AG04450 (cell line): ENCODE measurements at regions not wholly inside any gene's neighbourhood (a gene's known extent, or its start where the extent isn't known, plus 50 kb on each side); places are given as distances from the start of the nearest gene placed in this dataset.

ENCODE experiments used
- CTCF ChIA-PET: fragments of 300-600, 350-600 bp; formaldehyde crosslinking; extraction: SDS; loops from one replicate; lab custom pipeline; 2022; ENCODE audit warnings: antibody characterized with exemption, inconsistent platforms; lab: Charles Lee
- POLR2A ChIA-PET: fragments of 350-600 bp; formaldehyde crosslinking; extraction: SDS; loops from one replicate; lab custom pipeline; 2021; ENCODE audit warnings: antibody characterized with exemption, inconsistent platforms; lab: Yijun Ruan, JAX
- DNase-seq: peaks from one replicate; pipeline ENCODE4 v3.0.0-alpha.2; 2011; ENCODE audit warnings: low read depth, low spot score
- H3K27ac ChIP-seq: one replicate; pipeline ENCODE4 v1.5.1; 2012; ENCODE audit warnings: low read depth, low read length, control low read depth
- H3K27me3 ChIP-seq: one replicate; pipeline ENCODE4 v1.6.0; 2012; ENCODE audit warnings: low read length; ENCODE audit not compliant: control insufficient read depth, insufficient read depth
- H3K4me3 ChIP-seq: 2 replicates; pipeline ENCODE4 v1.5.1; 2011; ENCODE audit warnings: mild to moderate bottlenecking, low read depth, low read length, control low read depth
- H3K9me3 ChIP-seq: 2 replicates; pipeline ENCODE4 v1.5.1; 2012; ENCODE audit warnings: low read length; ENCODE audit not compliant: control insufficient read depth, insufficient read depth
- CTCF ChIP-seq: IDR thresholded peaks from 2 replicates; pipeline ENCODE4 v1.5.1; 2011; ENCODE audit warnings: low read depth, low read length, control low read depth, inconsistent platforms

GRCh38 chr7:156088115-156088514, 275.9 kb upstream of the SHH start:
- ChIA-PET POLR2A (no interaction called here), CTCF (no interaction called here)
- no peak for DNase-seq

GRCh38 chr7:156082048-156083040, 270.1 kb upstream of the SHH start:
- POLR2A ChIA-PET, result no interaction called here
- no peak overlapping the region for H3K4me3 ChIP-seq
- TF ChIP-seq CTCF, result no peak
- H3K27ac ChIP-seq, result no peak overlapping the region
- DNase-seq, result no peak
- H3K27me3 ChIP-seq, result no peaks in the 10 kb centered on the region
- peaks cover 23% of the 10 kb centered on the region for H3K9me3 ChIP-seq
- CTCF ChIA-PET, result no interaction called here

More at GRCh38 chr7:156088115-156088514, 275.9 kb upstream of the SHH start:
- Histone ChIP-seq H3K4me3 (no peak overlapping the region), H3K27ac (no peak overlapping the region), H3K27me3 (no peaks in the 10 kb centered on the region), H3K9me3 (peaks cover 35% of the 10 kb centered on the region)
- no peak for TF ChIP-seq CTCF

GRCh38 chr7:156080596-156080995, 268.3 kb upstream of the SHH start:
- H3K27me3 ChIP-seq, result no peaks in the 10 kb centered on the region
- POLR2A ChIA-PET, result no interaction called here

GRCh38 chr7:156080046-156080445, 267.8 kb upstream of the SHH start:
- H3K27me3 ChIP-seq, result no peaks in the 10 kb centered on the region
- no peak overlapping the region for H3K27ac ChIP-seq
- TF ChIP-seq CTCF, result no peak
- H3K9me3 ChIP-seq, result peaks cover 34% of the 10 kb centered on the region
- CTCF ChIA-PET, result no interaction called here
- no peak for DNase-seq
- POLR2A ChIA-PET, result no interaction called here
- no peak overlapping the region for H3K4me3 ChIP-seq

More at GRCh38 chr7:156080596-156080995, 268.3 kb upstream of the SHH start:
- CTCF ChIA-PET, result no interaction called here
- H3K9me3 ChIP-seq, result peaks cover 29% of the 10 kb centered on the region
- H3K27ac ChIP-seq, result no peak overlapping the region
- no peak overlapping the region for H3K4me3 ChIP-seq
- no peak for DNase-seq
- no peak for TF ChIP-seq CTCF

GRCh38 chr7:156079156-156079555, 266.9 kb upstream of the SHH start:
- no peak for DNase-seq
- ChIA-PET POLR2A (no interaction called here), CTCF (no interaction called here)
- no peak for TF ChIP-seq CTCF
- H3K27me3 ChIP-seq, result no peaks in the 10 kb centered on the region
- H3K4me3 ChIP-seq, result no peak overlapping the region
- H3K27ac ChIP-seq, result no peak overlapping the region
- H3K9me3 ChIP-seq, result peaks cover 39% of the 10 kb centered on the region
